ENCODE measurements at regions not wholly inside any gene's neighbourhood (a gene's known extent, or its start where the extent isn't known, plus 50 kb on each side); places are given as distances from the start of the nearest gene placed in this dataset.

GRCh38 chr3:20396335-20396734 lies 210.3 kb upstream of the SGO1 start:
- no peak overlapping the region for H3K27ac ChIP-seq
- TF ChIP-seq, protein P1, sequence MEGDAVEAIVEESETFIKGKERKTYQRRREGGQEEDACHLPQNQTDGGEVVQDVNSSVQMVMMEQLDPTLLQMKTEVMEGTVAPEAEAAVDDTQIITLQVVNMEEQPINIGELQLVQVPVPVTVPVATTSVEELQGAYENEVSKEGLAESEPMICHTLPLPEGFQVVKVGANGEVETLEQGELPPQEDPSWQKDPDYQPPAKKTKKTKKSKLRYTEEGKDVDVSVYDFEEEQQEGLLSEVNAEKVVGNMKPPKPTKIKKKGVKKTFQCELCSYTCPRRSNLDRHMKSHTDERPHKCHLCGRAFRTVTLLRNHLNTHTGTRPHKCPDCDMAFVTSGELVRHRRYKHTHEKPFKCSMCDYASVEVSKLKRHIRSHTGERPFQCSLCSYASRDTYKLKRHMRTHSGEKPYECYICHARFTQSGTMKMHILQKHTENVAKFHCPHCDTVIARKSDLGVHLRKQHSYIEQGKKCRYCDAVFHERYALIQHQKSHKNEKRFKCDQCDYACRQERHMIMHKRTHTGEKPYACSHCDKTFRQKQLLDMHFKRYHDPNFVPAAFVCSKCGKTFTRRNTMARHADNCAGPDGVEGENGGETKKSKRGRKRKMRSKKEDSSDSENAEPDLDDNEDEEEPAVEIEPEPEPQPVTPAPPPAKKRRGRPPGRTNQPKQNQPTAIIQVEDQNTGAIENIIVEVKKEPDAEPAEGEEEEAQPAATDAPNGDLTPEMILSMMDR (IDR thresholded peaks at IDR 0.05; ENCODE audit: low read depth, low read length), result no peak
- H3K9me3 ChIP-seq (ENCODE audit: low read depth), result no peaks in the 10 kb centered on the region
- no peaks in the 10 kb centered on the region for H3K36me3 ChIP-seq
- H3K4me1 ChIP-seq (ENCODE audit: low read depth), result no peaks in the 10 kb centered on the region
- H3K27me3 ChIP-seq, result no peaks in the 10 kb centered on the region
- DNase-seq (ENCODE audit: low read depth in 1 of 2, low spot score in 1 of 2), result no peak
- no peak overlapping the region for H3K4me3 ChIP-seq

DNA sequence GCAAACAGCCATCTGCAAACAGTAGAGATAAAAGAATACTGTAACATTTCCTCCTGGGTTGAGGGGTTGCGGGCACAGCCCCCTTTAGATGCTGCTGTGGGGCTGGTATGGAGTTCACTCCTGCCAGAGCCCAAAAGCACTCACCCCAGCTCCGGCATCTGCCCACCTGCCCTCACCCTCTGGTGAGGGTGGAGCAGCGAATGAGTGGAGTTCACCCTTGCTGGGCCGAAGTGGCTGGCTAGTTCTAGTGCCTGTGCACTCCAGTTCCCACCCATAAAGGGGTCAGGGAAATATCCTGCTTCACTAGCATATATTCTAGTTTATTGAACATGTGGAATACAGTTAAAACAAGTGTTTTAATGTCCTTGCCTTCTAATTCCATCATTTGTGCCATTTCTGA lies 209.7 kb upstream of the SGO1 start:
- H3K27ac ChIP-seq, result no peak overlapping the region
- H3K9me3 ChIP-seq (ENCODE audit: low read depth), result no peaks in the 10 kb centered on the region
- H3K36me3 ChIP-seq, result no peaks in the 10 kb centered on the region
- no peaks in the 10 kb centered on the region for H3K27me3 ChIP-seq
- H3K4me3 ChIP-seq, result no peak overlapping the region
- no peak for DNase-seq (ENCODE audit: low read depth in 1 of 2, low spot score in 1 of 2)
- H3K4me1 ChIP-seq (ENCODE audit: low read depth), result no peaks in the 10 kb centered on the region
- TF ChIP-seq, protein P1 (IDR thresholded peaks at IDR 0.05; ENCODE audit: low read depth, low read length), result no peak

DNA sequence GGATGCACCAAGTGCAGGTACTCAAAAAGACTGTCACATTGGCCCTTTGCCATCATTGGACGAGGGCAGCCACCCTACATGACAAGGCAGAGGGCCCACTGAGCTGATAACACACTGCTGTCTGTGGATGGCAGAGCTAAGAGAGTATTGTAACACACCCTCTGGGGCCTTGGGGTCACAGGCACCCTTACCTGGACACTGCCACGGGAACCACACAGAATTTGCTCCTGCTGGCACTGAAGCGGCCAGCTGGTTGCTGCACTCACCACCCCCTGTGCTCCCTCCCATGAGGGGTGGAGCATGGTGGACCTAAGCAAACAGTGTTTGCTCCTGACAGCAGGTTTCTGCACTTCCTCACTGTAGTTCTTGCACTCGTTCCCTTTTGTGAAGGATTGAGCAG lies 208.2 kb upstream of the SGO1 start:
- Histone ChIP-seq H3K27me3 (no peaks in the 10 kb centered on the region), H3K9me3 (ENCODE audit: low read depth) (no peaks in the 10 kb centered on the region), H3K4me1 (ENCODE audit: low read depth) (no peaks in the 10 kb centered on the region), H3K36me3 (no peaks in the 10 kb centered on the region), H3K27ac (no peak overlapping the region), H3K4me3 (no peak overlapping the region)
- TF ChIP-seq, protein P1 (IDR thresholded peaks at IDR 0.05; ENCODE audit: low read depth, low read length), result no peak
- no peak for DNase-seq (ENCODE audit: low read depth in 1 of 2, low spot score in 1 of 2)

DNA sequence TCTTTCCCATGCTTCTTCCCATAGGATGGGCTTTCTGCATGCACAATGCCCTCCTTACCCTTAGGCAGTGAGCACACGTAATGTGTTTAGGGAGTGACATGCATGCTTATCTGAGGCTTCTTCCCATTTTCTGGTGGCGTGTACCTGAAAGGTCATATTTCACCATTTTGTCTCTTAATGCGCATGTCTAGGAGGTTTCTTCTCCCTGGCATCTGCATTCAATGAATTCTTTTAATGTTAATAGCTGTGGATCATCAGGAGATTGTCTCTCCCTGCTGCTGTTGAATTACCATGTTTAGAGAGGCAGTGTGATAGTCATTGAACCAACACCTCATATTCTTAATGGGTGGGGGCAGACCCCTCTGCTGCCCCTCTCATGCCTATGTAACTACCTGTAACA lies 205.6 kb upstream of the SGO1 start:
- TF ChIP-seq, protein P1 (IDR thresholded peaks at IDR 0.05; ENCODE audit: low read depth, low read length), result no peak
- Histone ChIP-seq H3K4me3 (no peak overlapping the region), H3K9me3 (ENCODE audit: low read depth) (no peaks in the 10 kb centered on the region), H3K4me1 (ENCODE audit: low read depth) (no peaks in the 10 kb centered on the region), H3K27ac (no peak overlapping the region), H3K27me3 (no peaks in the 10 kb centered on the region), H3K36me3 (no peaks in the 10 kb centered on the region)
- DNase-seq (ENCODE audit: low read depth in 1 of 2, low spot score in 1 of 2), result no peak

DNA sequence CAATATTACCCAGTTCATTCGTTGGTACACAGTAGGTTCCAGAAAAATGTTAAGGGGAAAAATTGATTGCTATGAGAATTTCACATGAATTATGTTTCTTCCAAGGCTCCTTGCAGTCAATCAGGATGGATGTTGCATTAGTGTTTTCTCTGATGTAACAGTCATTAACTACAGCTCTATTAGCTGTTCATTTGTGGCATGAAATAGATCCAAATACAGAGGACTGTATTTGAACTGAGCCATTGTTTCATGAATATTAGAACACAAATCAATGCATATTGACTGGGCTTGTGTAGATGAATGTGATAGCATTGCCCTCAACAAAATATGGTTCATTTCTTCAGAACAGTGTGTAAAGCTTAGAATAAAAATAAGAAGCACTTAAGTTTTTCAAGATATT lies 203.0 kb upstream of the SGO1 start:
- Histone ChIP-seq H3K4me1 (ENCODE audit: low read depth) (no peaks in the 10 kb centered on the region), H3K27ac (no peak overlapping the region), H3K36me3 (no peaks in the 10 kb centered on the region), H3K27me3 (no peaks in the 10 kb centered on the region), H3K9me3 (ENCODE audit: low read depth) (no peaks in the 10 kb centered on the region), H3K4me3 (no peak overlapping the region)
- DNase-seq (ENCODE audit: low read depth in 1 of 2, low spot score in 1 of 2), result no peak
- TF ChIP-seq, protein P1 (IDR thresholded peaks at IDR 0.05; ENCODE audit: low read depth, low read length), result no peak

DNA sequence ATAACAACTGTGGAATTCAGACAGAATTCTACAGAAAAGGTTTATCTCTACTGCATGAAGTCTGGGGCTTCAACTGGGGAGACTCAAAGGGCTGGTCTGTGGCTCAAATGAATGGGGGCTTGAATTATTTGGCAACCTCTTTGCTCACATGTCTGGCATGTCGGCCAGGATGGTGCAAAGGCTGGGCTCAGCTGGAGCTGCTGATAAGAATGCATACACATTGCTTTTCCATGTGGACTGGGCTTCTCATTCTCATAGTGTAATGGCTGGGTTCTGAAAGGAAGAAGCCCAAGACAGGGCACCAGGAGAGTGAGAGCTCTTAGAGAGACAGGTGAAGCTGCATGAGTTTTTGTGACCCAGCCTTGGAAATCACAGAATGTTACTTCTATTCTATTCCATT lies 194.3 kb upstream of the SGO1 start:
- TF ChIP-seq, protein P1 (IDR thresholded peaks at IDR 0.05; ENCODE audit: low read depth, low read length), result no peak
- Histone ChIP-seq H3K4me3 (no peak overlapping the region), H3K4me1 (ENCODE audit: low read depth) (peaks cover 4% of the 10 kb centered on the region), H3K36me3 (no peaks in the 10 kb centered on the region), H3K27me3 (no peaks in the 10 kb centered on the region), H3K9me3 (ENCODE audit: low read depth) (no peaks in the 10 kb centered on the region), H3K27ac (no peak overlapping the region)
- DNase-seq (ENCODE audit: low read depth in 1 of 2, low spot score in 1 of 2), result peak in 1 of 2 donors; percentile 26
